Activated T-helper 2 cell treated with anti-CD3 and anti-CD28 coated beads, Interferon-gamma antibody, Interleukin-2, Interleukin-4, amounts not matched to agents 10 μg/mL and 5 μg/mL and 100 μg/mL, durations not matched to agents 14 hours and 24 hours and 36 hours (primary cell): ENCODE measurements at regions not wholly inside any gene's neighbourhood (a gene's known extent, or its start where the extent isn't known, plus 50 kb on each side); places are given as distances from the start of the nearest gene placed in this dataset.
"Not testable (repeated sequence)": the region's sequence is repeated elsewhere in the genome, so short reads cannot be mapped to it uniquely, and the experiment has no call there.

Source experiments
- DNase-seq: peaks from one replicate; pipeline ENCODE4 v3.0.0; 2021; ENCODE audit warnings: low spot score
- H3K27ac Mint-ChIP-seq: one replicate; pipeline ENCODE4 v1.8.0; 2021; ENCODE audit warnings: mixed read lengths
- H3K27me3 Mint-ChIP-seq: one replicate; pipeline ENCODE4 v1.8.0; 2021; ENCODE audit warnings: low read depth, mixed read lengths
- H3K36me3 Mint-ChIP-seq: one replicate; pipeline ENCODE4 v1.8.0; 2021; ENCODE audit warnings: low read depth, mixed read lengths
- H3K4me1 Mint-ChIP-seq: one replicate; pipeline ENCODE4 v1.8.0; 2021; ENCODE audit warnings: low read depth, mixed read lengths
- H3K4me3 Mint-ChIP-seq: one replicate; pipeline ENCODE4 v1.8.0; 2021; ENCODE audit warnings: low read depth, mild to moderate bottlenecking, moderate library complexity, mixed read lengths
- H3K9me3 Mint-ChIP-seq: one replicate; pipeline ENCODE4 v1.8.0; 2021; ENCODE audit warnings: mixed read lengths
- intact Hi-C: fragments of 100-400 bp; cut with micrococcal nuclease; formaldehyde crosslinking; loops from one replicate; pipeline ENCODE4 v1.15.1; 2023

DNA sequence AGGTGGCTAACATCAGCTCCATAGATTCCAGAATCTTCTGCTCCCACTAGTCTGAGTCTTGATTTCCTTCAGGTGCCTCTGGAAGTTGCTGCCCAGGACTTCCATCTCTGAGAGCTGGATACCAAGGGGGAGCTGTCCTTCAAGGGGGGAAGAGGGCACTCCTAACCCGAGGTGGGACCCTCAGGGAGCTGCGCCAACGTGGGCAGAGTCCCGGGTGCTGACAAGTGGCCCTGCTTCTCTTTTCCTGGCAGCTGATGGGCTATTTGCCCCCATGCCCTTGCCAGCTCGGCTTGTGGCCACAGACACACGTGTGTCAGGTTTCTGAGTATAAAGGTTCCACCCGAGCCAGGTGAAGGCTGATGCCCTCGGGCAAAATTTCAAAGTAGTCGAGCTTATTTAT lies 272.5 kb downstream of the TTC8 start:
- Mint-ChIP-seq H3K27ac (no peak overlapping the region), H3K4me3 (no peak overlapping the region), H3K4me1 (no peaks in the 10 kb centered on the region), H3K9me3 (peaks cover 4% of the 10 kb centered on the region), H3K27me3 (peaks cover 14% of the 10 kb centered on the region), H3K36me3 (no peaks in the 10 kb centered on the region)
- intact Hi-C loops: no loop called here
- no peak for DNase-seq

GRCh38 chr14:89098254-89098653 lies 273.8 kb downstream of the TTC8 start:
- Mint-ChIP-seq H3K27ac (no peak overlapping the region), H3K9me3 (no peaks in the 10 kb centered on the region), H3K4me3 (no peak overlapping the region), H3K4me1 (no peaks in the 10 kb centered on the region), H3K27me3 (peaks cover 16% of the 10 kb centered on the region), H3K36me3 (no peaks in the 10 kb centered on the region)
- no peak for DNase-seq
- intact Hi-C loops: no loop called here

DNA sequence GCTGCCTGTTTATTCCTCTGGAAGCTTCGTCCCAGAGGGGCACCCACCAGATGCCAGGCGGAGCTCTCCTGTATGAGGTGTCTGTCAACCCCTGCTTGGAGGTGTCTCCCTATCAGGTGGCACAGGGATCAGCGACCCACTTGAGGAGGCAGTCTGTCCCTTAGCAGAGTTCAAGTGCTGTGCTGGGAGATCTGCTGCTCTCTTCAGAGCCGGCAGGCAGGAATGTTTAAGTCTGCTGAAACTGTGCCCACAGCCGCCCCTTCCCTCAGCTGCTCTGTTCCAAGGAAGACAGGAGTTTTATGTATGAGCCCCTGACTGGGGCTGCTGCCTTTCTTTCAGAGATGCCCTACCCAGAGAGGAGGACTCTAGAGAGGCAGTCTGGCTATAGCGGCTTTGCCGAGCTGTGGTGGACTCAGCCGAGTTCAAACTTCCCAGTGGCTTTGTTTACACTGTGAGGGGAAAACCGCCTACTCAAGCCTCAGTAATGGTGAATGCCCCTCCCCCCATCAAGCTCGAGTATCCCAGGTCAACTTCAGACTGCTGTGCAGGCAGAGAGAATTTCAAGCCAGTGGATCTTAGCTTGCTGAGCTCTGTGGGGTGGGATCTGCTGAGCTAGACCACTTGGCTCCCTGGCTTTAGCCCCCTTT lies 279.8 kb downstream of the TTC8 start:
- DNase-seq, intact Hi-C loops, H3K27ac Mint-ChIP-seq, H3K36me3 Mint-ChIP-seq, H3K4me3 Mint-ChIP-seq, H3K4me1 Mint-ChIP-seq, H3K9me3 Mint-ChIP-seq: not testable (repeated sequence)
- H3K27me3 Mint-ChIP-seq: peaks cover 19% of the 10 kb centered on the region

- DNase-seq, H3K36me3 Mint-ChIP-seq, H3K4me1 Mint-ChIP-seq, H3K4me3 Mint-ChIP-seq, H3K9me3 Mint-ChIP-seq, intact Hi-C loops, H3K27ac Mint-ChIP-seq: not testable (repeated sequence)
- peaks cover 19% of the 10 kb centered on the region for H3K27me3 Mint-ChIP-seq
These were observed 280.4 kb downstream of the TTC8 start for GRCh38 chr14:89104861-89105260.
